NCI-H1092 (cell line): ENCODE measurements at regions not wholly inside any gene's neighbourhood (a gene's known extent, or its start where the extent isn't known, plus 50 kb on each side); places are given as distances from the start of the nearest gene placed in this dataset.
A peak's percentile ranks its signal among the peaks of the same experiment; 100 is the strongest.

Source experiments
- DNase-seq: peaks from one replicate; lab custom pipeline; 2025; lab: John Stamatoyannopoulos, UW

GRCh38 chr1:83673312-83673711 is 325.6 kb downstream of the TTLL7 start:
- no peak for DNase-seq

GRCh38 chr1:83671586-83671985 is 327.3 kb downstream of the TTLL7 start:
- no peak for DNase-seq

DNA sequence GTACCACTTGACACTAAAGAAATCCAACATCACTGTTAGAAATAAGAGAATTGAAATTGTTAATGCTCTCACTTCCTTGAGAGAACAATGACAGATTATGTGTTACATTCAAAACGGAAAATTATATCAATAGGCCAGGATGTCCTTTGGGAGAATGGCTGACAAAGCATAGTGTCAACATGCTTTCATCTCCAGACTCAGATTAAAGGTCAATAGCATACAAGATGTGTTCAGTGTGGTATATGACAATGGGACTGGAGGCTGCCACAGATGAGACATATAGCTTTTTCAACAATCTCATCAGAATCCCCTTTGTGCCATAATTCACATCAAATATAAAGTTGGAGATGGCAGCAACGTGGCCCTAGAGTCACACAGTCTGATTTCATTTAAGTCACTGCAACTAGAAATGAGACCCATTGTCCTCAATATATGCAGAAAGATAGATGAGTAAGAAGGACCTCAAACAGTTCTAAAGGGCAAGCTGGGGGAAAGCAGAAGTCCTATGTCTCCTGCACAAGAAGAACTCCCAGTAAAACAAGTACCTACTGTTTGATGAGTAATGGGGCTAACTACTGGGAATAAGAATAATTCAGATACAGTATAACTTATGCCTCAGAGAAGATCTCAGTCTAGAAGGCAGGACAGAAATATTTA is 327.9 kb downstream of the TTLL7 start:
- no peak for DNase-seq

- DNase-seq = no peak
Observed at GRCh38 chr1:83641796-83642443, 357.0 kb downstream of the TTLL7 start.

- no peak for DNase-seq
Observed at GRCh38 chr1:83641206-83641658, 357.7 kb downstream of the TTLL7 start.

GRCh38 chr1:83639785-83640184 is 359.1 kb downstream of the TTLL7 start:
- DNase-seq = no peak

DNA sequence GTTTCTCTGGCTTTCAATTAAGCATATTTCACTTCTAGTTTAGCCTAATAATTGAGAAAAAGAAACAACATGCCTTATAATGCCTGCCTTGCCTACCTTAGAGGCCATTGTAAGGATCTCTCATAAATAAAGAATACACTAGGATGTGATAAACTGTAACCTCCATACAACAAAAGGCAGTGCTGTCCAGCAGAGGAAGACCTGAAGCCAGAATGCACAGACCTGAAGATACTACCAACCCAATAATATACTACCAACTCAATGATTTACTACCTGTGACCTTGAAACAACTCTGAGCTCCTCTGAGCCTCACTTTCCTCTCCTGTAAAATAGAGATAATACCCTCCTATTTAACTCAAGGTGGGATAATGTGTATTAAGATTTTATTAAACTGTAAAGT is 361.3 kb downstream of the TTLL7 start:
- DNase-seq = no peak

GRCh38 chr1:83637009-83637408 is 361.9 kb downstream of the TTLL7 start:
- no peak for DNase-seq

- DNase-seq = no peak
Observed at GRCh38 chr1:83632906-83633305, 366.0 kb downstream of the TTLL7 start.

- DNase-seq = no peak
Observed at GRCh38 chr1:83631851-83632250, 367.1 kb downstream of the TTLL7 start.

DNA sequence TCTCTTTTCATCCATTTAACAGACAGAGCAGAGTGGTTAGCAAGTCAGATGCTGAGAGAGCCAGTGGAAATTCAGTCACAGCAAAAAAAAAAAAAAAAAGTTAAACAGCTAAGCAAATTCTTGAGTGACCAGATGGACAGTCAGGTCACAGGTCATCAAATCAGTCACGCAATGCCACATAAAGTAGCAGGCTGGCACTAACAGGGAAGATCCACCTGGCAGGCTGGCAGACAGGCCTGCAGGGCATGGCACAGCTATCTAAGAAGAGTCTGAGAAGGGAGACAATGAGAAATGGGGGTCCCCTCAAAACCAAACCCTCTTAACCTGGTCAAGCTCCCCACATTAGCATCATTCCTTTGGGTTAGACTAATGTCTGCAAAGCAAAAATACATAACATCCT is 371.9 kb downstream of the TTLL7 start:
- no peak for DNase-seq

- DNase-seq = peak; percentile 29
Observed at GRCh38 chr1:83626603-83627002, 372.3 kb downstream of the TTLL7 start.

GRCh38 chr1:83625646-83626045 is 373.3 kb downstream of the TTLL7 start:
- DNase-seq = no peak

- no peak for DNase-seq
Observed at GRCh38 chr1:83620016-83620415, 378.9 kb downstream of the TTLL7 start.

GRCh38 chr1:83619170-83619896 is 379.6 kb downstream of the TTLL7 start:
- no peak for DNase-seq

DNA sequence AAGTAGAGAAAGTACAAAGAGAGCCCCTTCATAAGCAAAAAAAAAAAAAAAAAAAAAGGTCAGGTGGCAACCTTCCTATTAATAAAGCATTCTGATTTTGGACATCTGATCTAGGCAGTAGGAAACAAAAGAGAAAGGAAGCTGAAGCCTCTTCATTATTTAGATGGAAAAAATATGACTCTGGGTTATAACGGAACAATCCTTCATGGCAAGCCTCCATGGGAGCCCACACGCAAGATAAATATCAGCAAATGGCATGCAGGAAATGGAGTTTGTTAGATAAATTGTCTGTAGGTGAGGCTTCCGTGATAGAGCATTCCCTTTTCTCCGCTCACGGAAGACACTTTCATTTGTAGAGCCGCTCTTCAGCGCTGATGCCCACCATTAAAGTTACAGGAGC is 381.0 kb downstream of the TTLL7 start:
- no peak for DNase-seq

DNA sequence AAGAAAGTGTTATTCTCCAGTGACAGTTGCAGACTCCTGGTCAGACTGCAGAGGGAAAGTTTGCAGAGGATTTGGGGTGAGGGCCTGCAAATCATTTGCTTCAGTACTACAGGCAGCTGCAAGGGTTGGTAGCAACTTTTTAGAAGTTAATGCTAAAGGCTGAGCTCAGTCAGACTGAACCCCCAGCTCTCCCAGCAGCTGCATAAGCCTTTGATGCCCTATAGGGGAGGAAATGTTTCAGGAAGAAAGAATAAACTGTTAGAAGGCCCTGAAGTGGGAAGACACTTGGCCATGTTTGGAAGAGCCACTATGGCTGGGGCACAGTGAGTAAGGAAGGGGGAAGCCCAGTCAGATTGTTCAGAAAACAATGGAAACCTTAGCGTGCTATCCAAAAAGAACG is 383.6 kb downstream of the TTLL7 start:
- DNase-seq = no peak

- DNase-seq = no peak
Observed at GRCh38 chr1:83606416-83606955, 392.4 kb downstream of the TTLL7 start.

GRCh38 chr1:83596331-83596730 is 402.6 kb downstream of the TTLL7 start:
- no peak for DNase-seq

DNA sequence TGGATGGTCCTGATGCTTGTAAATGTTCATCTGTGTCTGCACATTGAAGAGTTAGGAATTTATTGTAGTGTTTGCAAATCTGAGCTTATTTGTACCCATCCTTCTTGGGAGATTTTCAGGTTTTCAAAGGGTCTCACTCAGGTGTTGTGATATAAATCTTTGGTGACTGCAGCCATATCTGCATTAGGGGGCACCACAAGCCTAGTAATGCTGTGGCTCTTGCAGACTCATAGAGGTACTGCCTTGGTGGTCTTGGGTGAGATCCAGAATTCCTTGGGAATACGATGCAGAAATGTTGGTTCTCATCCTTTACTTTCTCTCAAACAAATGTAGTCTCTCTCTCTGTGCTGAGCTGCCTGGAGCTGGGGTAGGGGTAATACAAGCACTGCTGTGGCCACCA is 405.9 kb downstream of the TTLL7 start:
- peak; percentile 8 for DNase-seq

DNA sequence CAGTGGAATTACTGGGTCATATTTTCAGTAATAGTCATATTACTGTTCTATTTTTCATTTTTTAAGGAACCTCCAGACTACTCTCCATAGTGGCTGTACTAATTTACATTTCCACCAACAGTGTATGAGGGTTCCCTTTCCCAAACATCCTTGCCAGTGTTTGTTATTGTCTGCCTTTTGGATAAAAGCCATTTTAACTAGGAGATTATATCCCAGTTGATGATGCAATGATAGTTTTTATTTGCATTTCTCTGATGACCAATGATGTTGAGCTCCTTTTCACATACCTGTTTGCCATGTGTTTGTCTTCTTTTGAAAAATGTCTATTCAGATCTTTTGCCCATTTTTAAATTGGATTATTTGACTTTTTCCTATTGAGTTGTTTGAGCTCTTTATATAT is 410.8 kb downstream of the TTLL7 start:
- no peak for DNase-seq

DNA sequence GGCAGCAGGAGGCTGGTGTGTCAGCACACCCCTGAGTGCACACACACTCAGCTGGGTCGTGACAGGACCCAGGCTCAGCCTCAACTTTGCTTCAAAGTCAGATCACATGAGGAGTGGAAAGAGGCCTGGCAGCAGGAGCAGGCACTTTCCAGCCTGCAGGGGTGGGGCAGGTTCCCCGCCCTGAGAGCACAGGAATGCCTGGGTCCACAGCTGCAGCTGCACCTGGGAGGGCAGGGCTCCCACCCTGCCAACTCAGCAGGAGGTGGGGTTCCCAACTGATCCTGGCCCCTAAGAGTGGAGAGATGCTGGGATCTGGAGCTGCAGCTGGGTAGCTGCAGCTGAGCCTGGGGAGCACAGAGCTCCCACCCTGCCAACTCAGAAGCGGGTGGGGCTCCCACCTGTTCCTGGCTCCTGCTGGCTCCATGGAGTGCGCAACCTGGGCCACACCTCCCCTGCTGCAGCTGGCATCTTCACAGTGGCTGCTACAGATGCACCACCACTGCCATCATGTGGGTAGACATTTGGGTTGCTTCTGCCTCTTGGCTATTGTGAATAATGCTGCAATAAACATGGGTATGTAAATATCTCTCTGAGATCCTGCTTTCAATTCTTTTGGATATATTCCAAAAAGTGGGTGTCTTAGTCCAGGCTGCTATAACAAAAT is 415.4 kb downstream of the TTLL7 start:
- peak; percentile 23 for DNase-seq
